ENCODE measurements at regions not wholly inside any gene's neighbourhood (a gene's known extent, or its start where the extent isn't known, plus 50 kb on each side); places are given as distances from the start of the nearest gene placed in this dataset.

DNA sequence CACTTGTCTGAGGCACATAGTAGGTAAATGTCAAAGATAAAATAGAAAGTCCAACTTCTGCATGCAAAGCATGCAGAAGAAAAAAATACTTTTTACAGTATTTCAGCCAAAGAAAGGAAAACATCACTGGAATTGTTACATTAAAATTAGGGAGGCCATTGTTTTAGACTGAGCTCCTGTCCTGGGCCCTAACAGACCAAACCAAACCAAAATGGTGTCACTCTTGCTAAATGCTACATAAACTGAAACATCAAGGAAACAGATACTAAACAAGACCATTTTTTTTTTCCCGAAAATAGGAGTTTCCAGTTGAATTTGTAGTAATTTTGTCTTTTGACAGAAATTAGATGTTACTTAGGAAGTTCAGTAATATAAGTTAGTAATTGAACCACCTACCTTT lies 508.8 kb downstream of the DSC3 start:
- TF ChIP-seq, protein P1, sequence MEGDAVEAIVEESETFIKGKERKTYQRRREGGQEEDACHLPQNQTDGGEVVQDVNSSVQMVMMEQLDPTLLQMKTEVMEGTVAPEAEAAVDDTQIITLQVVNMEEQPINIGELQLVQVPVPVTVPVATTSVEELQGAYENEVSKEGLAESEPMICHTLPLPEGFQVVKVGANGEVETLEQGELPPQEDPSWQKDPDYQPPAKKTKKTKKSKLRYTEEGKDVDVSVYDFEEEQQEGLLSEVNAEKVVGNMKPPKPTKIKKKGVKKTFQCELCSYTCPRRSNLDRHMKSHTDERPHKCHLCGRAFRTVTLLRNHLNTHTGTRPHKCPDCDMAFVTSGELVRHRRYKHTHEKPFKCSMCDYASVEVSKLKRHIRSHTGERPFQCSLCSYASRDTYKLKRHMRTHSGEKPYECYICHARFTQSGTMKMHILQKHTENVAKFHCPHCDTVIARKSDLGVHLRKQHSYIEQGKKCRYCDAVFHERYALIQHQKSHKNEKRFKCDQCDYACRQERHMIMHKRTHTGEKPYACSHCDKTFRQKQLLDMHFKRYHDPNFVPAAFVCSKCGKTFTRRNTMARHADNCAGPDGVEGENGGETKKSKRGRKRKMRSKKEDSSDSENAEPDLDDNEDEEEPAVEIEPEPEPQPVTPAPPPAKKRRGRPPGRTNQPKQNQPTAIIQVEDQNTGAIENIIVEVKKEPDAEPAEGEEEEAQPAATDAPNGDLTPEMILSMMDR (conservative IDR thresholded peaks at IDR 0.05; ENCODE audit: low read depth, low read length) = no peak
- TF ChIP-seq EZH2 (IDR thresholded peaks at IDR 0.05; ENCODE audit: borderline replicate concordance, low read depth, low read length, poor library complexity, severe bottlenecking) = no peak

Measured in A673 (cell line).